Dedifferentiated amniotic fluid mesenchymal stem cell (primary cell): ENCODE measurements at regions not wholly inside any gene's neighbourhood (a gene's known extent, or its start where the extent isn't known, plus 50 kb on each side); places are given as distances from the start of the nearest gene placed in this dataset.
"Not testable (repeated sequence)": the region's sequence is repeated elsewhere in the genome, so short reads cannot be mapped to it uniquely, and the experiment has no call there.

Source experiments
- DNase-seq: peaks from one replicate; pipeline ENCODE4 v3.0.0-alpha.2; 2016; ENCODE audit errors: extremely low spot score

GRCh38 chr3:167106456-167106855, 273.6 kb downstream of the ZBBX start:
- DNase-seq = no peak

- DNase-seq = no peak
These were observed 278.0 kb downstream of the ZBBX start for GRCh38 chr3:167102071-167102470.

- no peak for DNase-seq
These were observed 279.4 kb downstream of the ZBBX start for GRCh38 chr3:167100651-167101050.

- no peak for DNase-seq
These were observed 279.9 kb downstream of the ZBBX start for GRCh38 chr3:167100200-167100599.

- no peak for DNase-seq
These were observed 284.1 kb downstream of the ZBBX start for GRCh38 chr3:167095976-167096375.

GRCh38 chr3:167094632-167095031, 285.5 kb downstream of the ZBBX start:
- no peak for DNase-seq

GRCh38 chr3:167091226-167091625, 288.9 kb downstream of the ZBBX start:
- no peak for DNase-seq

GRCh38 chr3:167084545-167084944, 295.6 kb downstream of the ZBBX start:
- DNase-seq = no peak

GRCh38 chr3:167078070-167078622, 302.0 kb downstream of the ZBBX start:
- no peak for DNase-seq

GRCh38 chr3:167067787-167068161, 312.3 kb downstream of the ZBBX start:
- DNase-seq = no peak

- DNase-seq = no peak
These were observed 312.9 kb downstream of the ZBBX start for GRCh38 chr3:167066977-167067786.

GRCh38 chr3:167057581-167057980, 322.5 kb downstream of the ZBBX start:
- no peak for DNase-seq

- no peak for DNase-seq
These were observed 325.2 kb downstream of the ZBBX start for GRCh38 chr3:167054926-167055325.

- no peak for DNase-seq
These were observed 328.7 kb downstream of the ZBBX start for GRCh38 chr3:167051421-167051820.

- no peak for DNase-seq
These were observed 346.2 kb downstream of the ZBBX start for GRCh38 chr3:167033866-167034265.

GRCh38 chr3:167032267-167032876, 347.7 kb downstream of the ZBBX start:
- DNase-seq = no peak

GRCh38 chr3:167031364-167032049, 348.6 kb downstream of the ZBBX start:
- no peak for DNase-seq

GRCh38 chr3:167030082-167030725, 349.9 kb downstream of the ZBBX start:
- no peak for DNase-seq

GRCh38 chr3:167019503-167019902, 360.6 kb downstream of the ZBBX start:
- not testable (repeated sequence) for DNase-seq

GRCh38 chr3:167018591-167019111, 361.4 kb downstream of the ZBBX start:
- DNase-seq = not testable (repeated sequence)

- no peak for DNase-seq
These were observed 367.4 kb downstream of the ZBBX start for GRCh38 chr3:167012691-167013090.

GRCh38 chr3:167008791-167009190, 371.3 kb downstream of the ZBBX start:
- DNase-seq = no peak
